GM21737 (cell line): ENCODE measurements at regions not wholly inside any gene's neighbourhood (a gene's known extent, or its start where the extent isn't known, plus 50 kb on each side); places are given as distances from the start of the nearest gene placed in this dataset.

Experiments used
- ATAC-seq: cut with Tn5 transposase; IDR thresholded peaks from one replicate; pipeline ENCODE4 v1.9.1; 2021; ENCODE audit warnings: mild to moderate bottlenecking, moderate library complexity; ENCODE audit not compliant: unreplicated experiment

DNA sequence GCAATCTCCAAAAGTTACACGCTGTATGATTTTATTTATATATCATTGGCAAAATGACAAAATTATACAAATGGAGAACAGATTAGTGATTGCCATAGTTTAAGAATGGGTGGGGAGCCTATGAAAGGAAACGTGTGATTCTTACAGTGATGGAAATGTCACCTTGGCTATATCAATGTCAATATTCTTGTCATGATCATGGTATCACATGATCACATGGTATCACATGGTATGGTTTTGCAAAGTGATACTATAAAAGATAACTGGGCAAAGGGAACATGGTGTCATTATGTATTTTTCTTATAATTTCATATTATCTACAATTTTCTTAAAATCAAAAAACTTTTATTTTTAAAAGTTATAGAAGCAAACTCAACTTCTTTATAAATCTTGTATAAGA, 606.2 kb upstream of the ZEB2 start:
- no peak for ATAC-seq

DNA sequence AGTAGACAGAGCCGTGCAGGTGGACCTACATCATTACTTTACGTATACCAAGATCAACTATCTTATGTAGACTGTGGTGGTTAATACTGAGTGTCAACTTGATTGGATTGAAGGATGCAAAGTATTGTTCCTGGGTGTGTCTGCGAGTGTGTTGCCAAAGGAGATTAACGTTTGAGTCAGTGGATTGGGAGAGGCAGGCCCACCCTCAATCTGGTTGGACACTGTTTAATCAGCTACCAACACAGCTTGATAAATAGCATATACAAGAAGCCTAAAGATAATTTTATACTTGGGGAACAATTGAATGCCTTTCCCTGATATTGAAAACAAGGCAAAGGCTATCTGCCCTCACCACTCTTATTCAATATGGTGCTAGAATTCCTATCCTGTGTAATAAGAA, 604.2 kb upstream of the ZEB2 start:
- ATAC-seq = no peak

DNA sequence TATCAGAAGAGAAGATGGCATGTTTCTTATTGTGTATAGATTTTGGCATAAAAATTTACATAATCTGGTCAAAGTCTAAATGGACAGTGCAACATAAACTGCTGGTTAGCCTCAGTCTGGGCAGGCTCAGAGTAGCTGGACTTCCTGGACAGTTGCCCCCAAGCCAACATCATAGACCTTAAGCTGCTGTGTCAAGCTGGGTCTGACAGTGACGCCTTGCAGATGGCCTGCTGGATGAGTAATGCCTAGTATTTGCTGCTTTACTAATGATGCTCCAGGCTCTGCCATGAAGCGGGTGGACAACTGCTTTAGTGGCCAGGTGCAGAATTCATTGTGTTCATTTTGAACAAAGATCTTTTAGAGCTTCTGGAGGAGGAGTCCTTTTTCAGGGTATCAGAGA, 603.7 kb upstream of the ZEB2 start:
- ATAC-seq = no peak

DNA sequence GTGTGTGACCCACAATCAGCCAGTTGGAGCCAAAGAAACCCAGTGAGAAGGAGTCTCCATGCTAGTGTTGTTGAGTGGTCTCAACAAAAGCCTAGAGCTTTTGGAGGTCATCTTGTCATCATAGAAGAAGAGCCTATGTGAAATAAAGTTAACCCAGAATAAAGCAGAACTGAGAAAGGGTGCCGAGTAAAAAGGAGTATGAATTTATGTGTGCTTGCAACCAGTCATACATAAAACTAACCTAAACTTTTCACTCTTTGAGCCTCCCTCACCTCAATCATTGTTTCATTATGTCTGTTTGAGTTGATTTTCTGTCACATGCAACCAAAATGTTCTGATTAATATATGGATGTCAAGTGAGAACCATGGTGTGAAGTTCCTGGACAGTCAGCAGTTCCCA, 599.3 kb upstream of the ZEB2 start:
- no peak for ATAC-seq

DNA sequence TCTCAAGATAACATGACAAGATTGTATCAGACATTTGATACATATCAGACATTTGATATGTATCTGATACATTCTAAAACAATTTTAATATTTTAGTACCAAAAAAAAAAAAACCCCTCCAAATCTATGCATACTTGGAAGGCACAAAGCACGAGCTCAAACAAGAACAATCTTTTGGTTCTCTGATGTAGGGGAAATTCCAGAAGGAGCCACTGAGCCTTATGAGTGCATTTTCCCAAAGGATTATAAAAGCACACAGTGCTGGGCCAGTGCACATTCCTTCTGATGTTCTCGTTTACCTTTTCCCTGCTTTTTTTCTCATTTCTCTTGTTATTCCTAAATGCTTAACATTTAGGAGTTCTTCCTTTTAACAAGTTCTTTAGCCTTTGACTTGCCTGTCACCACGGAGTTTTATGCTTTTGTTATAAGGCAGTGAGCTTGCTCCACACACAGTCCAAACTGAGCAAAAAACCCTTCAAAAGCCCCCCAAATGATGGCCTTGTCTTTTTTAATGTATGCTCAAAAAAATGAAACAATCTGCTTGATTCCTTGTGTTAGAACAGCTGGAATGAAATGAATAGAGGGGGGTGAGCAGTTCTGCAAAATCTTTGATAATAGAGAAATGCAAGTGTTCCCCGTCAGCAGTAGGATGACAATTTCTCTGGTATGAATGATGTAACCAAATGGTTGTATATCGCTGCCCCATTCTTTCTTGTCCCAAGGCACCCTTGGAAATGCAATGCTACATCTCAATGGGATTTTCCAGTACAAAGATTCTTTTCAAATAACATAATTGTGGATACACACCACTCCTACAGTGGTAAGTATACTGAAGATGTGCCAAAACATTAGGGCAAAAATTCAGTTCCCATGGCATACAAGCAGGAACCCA, 597.2 kb upstream of the ZEB2 start:
- no peak for ATAC-seq

DNA sequence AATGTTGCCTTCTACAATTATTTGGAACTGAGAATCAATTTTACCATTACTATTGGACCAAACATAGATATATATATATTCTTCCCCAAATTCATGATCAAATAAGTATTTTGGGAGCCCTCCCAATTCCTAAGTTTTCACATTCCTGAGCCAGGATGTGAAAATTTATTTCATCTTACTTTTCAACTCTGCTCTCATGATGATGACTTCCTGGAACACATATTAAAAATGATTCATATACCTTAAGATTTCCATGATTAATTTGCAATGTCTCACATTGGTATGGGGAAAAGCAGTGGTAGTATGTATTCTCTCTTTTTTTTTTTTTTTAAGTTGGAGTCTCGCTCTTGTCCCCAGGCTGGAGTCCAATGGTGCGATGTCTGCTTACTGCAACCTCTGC, 596.1 kb upstream of the ZEB2 start:
- no peak for ATAC-seq

DNA sequence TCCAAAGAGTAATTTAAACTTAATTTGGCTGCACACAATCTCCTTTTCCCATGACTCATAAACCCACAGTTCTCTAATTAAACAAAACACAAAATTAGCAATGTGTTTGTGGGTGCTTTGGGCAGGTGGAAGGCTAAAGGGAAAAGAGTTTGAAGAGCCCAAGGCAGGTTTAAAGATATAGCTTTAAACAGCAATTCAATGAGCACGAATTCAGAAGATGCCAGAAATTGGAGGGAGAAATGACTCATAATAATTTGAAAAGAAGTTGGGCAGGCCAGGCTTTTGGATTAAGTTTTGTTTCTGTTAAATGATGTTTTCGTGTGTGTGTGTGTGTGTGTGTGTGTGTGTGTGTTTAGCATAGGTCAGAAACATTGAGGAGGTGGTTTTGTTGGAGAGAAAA, 594.8 kb upstream of the ZEB2 start:
- ATAC-seq = no peak

DNA sequence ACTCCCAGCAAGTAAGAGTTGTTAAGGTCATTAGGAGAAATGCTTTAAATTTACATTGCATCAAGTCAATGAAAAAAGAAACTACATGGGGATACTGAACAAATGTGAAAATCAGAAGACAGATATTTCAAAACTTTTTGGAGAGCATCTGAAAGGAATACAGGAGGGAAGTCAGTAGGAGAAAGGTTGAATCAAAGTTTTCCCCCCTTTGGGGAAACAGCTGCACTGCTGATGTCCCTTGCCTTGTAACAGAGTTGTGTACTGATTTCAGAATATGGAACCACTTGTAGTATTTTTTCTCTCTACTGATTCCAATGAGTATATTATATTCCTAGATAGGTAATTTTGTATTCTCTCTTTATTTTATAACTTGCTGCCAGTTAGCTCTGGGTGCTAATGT, 592.5 kb upstream of the ZEB2 start:
- no peak for ATAC-seq

DNA sequence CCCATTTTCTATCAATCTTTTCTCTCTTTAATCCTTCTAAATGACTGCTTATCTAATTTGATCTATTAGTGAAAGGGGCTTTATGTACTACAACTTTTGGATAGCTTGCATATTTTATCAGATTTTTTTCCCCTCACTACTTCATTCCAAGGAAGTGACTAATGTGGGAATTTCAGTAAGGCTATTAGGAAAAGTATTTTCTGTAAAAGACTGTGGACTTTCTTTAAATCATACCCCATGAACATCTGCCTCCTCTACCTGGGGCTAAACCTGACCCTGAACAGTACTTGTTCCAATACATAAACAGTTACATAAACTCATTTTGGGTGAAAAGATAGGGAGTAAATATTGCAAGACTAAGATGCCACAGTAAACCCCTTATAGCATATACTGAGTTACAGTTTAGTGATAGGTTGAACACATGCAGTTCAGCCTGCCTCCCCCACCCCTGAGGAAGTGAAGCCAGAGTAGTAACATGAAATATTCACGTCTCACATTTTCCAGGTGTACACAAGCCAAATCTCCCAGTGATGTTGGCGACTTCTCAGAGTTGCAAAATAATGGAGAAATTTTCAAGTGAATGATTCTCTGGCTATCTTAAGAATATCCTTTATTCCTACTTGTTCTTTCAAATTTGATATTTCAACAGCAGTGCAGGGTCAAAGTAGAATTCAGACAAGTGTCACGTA, 590.9 kb upstream of the ZEB2 start:
- no peak for ATAC-seq

DNA sequence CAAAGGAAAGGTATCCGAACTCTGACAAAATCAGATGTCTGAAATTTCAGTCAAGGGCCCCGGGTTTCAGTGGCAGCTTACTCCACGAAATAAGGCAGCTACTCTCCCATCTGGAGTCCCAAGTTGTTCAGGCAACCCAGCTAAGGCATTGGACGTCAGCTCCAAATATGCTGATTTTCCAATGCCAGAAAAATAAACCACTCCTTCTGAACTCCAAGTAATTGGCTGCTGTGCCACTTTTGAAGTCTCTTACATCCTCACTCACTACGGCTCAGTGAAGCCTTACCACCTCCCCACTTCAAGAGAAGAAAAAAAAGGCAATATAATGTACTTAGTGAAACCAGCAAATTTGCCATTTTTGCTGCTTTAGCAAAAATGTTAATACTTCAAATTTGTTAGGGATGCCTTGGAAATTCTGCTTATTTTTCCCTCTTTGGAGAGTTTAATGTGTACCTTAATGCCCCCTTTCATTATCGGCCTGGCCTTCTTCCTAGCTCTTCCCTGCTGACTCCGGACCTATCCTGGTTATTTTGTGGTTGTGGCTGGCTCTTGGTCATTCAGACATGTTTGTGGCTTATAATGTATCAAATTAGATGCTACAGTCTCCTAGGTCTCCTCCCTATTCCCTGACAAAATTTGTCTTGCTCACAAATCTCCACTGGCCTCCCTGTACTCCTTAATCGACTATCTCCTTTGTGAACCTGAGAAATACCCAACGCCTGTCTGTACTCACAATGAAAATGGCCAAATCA, 589.2 kb upstream of the ZEB2 start:
- no peak for ATAC-seq

DNA sequence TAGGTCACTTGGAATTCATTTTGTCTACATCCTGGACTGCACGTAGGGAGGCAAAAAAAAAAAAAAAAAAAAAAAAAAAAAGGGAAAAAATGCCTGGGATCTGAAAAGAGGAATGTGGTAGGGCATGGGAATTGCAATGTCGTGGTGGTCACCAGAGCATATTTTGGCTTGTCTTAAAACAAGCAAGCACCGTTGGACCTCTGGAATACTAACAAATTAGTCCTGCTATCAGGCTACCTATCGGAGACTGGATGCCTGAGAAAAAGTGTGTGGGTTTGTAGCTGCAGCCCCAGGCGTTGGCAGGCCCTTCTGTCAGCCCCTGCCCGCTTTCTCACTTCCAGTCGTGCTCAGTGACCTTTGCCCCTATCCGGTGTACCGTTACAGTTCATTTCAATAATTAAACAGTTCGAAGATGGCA, 588.5 kb upstream of the ZEB2 start:
- ATAC-seq = no peak

DNA sequence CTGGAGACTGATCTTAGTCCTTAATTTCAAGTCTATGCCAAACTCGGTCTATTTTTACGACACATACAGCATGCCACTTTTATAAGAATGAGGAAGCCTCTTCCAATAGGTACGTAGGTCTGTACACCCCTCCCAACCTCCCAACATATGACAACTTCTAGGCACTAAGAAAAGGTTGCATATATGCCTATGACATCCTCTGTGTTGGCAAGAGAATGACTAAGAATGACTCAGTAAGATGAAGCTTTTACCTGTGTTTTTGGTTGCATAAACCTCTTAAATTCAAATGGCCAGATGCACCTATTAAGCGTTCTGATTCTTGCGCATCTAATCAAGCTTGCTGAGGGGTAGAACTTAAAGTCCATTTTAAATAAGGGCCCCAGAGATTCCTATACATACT, 586.4 kb upstream of the ZEB2 start:
- no peak for ATAC-seq

DNA sequence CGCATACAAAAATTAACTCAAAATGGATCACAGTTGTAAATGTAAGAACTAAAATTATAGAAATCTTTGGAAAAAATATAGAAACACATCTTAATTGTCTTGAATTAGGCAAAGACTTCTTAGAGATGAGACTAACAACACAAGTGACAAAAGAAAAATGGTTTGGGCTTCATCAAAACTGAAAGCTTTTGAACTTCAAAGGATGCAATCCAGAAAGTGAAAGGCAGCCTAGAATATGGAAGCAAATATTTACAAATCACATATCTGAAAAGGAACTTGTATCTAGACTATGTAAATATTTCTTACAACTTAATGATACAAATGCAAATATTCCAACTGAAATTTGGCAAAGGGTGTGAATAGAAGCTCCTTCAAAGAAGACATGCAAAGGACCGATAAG, 582.8 kb upstream of the ZEB2 start:
- no peak for ATAC-seq

DNA sequence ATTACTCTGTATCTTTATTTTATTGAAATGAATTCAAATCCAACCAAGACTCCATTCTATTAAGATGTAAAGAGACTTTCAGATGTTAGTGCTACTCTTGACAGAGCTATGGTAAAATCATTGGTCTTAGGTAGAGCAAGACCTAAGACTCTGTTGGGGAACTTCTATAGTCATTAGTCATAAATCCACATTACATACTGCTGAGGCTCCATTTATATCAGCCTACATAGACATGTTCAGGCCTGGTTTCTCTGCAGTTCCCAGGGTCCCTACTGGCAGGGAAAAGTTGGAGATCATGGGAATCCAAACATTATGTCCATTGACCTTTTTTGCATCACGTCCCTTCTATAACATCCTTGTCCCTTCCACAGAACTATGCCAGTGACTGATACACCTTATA, 580.4 kb upstream of the ZEB2 start:
- no peak for ATAC-seq

DNA sequence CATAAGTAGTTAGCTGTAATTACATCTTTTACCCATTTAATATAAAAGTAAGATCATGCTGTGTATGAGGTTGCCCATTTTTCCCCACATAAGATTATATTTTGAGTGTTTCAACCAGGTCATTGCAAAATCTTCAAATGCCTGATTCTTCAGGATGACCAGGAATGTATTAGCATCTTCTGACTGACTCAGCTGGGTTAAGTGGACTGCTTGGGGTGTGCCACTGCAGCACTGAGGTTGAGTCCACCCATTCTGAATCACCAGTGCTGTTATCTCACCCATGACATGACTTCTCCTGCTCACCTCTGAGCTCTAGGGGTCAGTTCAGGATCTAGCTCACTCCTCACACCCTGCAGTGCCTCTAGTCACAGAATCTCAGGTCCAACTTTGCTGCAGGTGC, 576.7 kb upstream of the ZEB2 start:
- no peak for ATAC-seq

DNA sequence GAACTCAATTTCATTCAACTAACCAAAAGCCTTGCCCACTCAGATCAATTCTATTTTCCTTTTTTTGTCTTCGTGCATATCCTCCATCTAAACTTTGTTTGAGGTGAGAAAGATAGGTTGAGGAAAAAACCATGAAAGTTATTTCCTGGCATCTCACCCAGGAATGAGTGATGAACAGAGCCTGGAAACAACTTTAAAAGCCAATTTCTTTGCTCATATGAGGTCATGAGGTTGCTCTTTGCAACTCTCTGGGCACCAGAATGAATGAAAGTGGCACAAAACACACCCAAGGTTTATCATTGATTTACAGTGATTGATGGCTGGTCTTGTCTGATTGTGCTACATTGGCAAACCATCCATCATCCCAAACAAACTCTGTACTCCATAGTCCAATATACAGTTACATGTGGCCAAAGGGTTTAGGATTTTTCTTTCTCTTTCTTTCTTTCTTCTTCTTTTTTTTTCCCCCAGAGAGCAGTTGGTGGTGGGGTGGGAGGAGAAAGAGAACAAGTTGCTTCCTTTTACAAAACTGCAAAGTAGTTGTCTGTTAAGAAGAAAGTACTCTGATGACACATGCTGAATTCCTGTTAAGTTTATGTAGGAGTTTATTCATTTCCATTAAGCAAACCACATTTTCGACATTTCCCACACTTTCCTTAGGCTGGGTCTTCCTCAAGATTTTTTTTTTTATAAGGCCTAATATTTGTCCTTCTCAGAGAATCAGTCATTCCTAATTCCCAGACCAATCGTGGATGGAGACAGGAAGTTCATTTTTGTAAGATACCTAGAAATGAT, 575.9 kb upstream of the ZEB2 start:
- no peak for ATAC-seq

DNA sequence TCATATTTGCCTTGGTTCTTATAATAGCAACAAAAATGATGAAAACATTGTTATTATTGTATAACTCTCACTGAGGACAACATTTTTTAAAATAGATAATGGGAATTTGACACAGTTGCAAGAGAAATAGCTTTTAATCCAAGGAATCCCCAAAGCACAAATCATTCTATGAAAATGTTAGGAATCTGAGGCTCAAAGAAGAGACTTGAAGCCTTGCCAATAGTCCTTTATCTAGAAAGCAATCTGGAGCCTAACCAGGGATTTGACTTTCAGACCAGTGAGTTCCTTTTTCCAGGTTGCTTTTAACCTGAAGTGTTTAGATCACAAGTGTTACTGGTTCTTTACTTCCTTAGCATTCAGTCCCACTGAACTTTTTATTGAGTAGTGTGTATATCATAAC, 574.5 kb upstream of the ZEB2 start:
- ATAC-seq = no peak

DNA sequence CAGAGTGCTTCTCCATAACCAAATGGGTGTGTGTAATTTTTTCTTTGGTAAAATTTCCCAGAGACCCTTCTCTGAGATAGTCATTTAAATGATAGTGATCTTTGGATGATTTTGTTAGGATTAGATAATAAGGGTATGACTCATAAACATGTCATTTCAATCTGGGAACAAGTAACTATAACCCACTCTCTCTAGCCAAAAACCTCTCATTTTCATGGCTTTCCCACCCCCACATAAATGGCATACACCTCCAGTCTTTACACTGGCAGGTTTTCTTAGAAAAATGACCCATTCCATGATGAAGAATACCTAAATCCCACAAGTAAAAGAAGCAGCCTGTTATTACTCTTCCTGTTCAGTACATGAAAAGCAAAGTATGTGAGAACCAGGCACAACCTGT, 572.0 kb upstream of the ZEB2 start:
- no peak for ATAC-seq

DNA sequence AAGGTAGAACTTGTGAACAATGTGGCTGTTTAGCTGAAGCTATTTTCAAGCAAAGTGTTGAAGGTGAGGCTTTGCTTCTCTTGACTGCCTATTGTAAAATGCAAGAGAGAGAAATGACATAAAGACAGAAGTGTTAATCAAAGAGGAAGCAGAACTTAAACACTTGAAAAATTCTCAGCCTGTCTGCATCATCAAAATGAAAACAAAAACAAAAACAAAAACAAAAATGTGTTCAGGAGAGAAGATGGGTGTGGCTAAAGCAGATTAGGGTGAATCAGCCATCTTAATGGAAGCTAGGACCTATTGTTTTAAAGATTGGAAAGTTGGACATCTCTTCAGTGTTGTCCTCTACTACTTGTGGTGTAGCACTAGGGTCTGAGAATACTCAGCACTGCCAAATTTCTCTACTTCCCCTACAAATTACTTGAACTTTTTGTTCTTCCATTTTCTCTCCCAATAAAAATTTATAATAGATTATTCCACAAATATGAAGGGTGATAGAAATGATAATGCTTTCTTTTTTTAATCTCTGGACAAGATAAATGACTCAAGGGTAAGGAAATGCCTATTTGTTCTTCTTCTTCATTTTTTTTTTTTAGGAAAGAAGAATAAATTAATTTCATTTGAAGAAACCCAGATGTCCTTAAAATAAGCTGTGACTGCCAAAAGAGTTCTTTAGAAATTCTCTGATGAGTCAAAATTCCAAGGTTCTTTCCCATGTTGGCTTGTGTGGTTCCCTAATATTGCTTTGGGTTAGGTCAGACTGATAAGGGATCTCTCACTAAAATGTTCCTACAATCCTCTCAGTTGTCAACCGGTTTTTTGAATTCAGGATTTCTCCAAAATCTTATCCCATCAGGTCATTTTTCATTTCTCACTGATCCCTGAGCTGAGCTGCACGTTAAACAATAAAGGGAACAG, 571.2 kb upstream of the ZEB2 start:
- no peak for ATAC-seq

DNA sequence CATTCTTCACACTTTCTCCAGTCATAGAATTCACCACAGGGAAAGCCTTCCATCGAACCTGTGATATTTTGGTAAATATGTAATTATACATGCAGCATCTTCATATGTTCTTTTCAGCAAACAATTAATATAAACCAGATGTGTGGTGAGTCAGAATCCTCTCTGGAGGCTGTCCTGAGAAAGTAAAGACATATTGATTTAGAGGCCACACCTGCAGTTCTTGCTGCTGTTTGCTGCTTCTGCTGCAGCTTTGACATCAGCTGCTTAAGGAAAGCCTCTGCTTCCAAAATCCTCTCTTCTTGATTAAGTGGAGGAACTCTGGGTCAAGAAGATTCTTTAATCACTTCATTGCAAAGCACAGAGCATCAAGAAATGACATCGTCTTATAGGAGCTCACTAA, 568.8 kb upstream of the ZEB2 start:
- ATAC-seq = no peak
